Kidney glomerular epithelial cell (primary cell): ENCODE measurements at regions not wholly inside any gene's neighbourhood (a gene's known extent, or its start where the extent isn't known, plus 50 kb on each side); places are given as distances from the start of the nearest gene placed in this dataset.
"Not testable (repeated sequence)": the region's sequence is repeated elsewhere in the genome, so short reads cannot be mapped to it uniquely, and the experiment has no call there.

ENCODE experiments used
- DNase-seq: peaks from one replicate; lab custom pipeline; 2025; lab: John Stamatoyannopoulos, UW

GRCh38 chr14:101616202-101616601, 54.9 kb downstream of the DIO3 start:
- DNase-seq = no peak

- no peak for DNase-seq
Observed at GRCh38 chr14:101619484-101619883, 58.2 kb downstream of the DIO3 start.

- no peak for DNase-seq
Observed at GRCh38 chr14:101620031-101620788, 58.9 kb downstream of the DIO3 start.

GRCh38 chr14:101620821-101621785, 59.8 kb downstream of the DIO3 start:
- DNase-seq = no peak

DNA sequence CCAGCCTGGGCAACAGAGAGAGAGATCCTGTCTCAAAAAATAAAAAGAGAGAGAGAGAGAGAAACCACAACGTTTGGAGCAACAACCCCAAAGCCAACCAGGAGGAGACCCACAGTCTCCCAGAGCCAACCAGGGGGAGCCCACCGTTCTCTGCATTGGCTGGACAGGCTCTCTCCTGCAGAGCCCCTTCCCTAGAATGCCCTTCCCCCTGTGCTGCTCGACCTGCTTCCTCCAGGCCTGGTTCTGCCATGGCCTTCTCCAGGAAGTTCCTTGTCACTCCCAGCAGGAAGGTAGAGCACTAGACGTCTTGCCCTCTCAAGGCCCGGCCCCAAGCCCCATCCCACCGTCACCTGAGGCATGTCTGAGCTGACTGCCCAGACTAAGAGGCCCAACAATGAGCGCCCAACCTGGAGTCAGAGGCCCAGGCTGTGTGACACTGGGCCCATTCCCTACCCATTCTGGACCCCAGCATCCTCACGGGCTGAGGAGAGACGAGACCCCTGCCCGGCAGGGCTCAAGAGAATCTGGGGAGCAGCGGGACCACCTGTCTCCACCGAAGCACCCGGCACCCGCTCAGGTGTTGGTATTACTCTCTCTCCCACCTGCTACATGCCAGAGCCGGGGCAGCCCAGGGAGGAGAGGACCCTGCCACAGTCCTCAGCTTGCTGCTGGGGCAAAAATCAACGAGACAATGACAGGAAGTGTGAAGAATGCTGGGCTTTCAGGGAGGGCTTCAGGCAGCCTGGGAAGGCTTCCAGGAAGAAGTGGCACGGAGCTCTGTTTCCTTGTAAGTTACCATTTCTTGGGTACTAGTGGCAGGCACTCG, 61.2 kb downstream of the DIO3 start:
- DNase-seq = no peak

- DNase-seq = no peak
Observed at GRCh38 chr14:101623077-101623372, 61.7 kb downstream of the DIO3 start.

GRCh38 chr14:101623685-101624444, 62.6 kb downstream of the DIO3 start:
- DNase-seq = no peak

DNA sequence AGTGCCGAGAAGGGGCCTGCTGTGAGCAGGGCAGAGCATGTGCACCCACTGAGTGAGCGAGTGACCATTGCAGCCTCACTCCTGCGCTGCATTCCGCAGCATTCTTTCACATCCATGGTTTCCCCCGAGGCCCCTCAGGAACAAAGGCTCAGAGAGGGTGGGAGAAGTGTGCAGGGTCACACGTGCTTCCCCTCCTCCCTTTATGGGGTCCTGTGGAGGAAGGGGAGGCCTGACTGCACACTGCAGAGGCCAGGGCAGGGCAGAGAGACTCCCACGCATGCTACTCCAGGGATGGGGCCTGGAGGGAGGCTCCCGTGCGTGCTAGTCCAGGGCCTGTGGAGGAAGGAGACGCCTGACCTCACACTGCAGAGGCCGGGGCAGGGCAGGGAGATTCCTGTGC, 63.2 kb downstream of the DIO3 start:
- no peak for DNase-seq

GRCh38 chr14:101625336-101626097, 64.2 kb downstream of the DIO3 start:
- no peak for DNase-seq

GRCh38 chr14:101626331-101626730, 65.0 kb downstream of the DIO3 start:
- DNase-seq = no peak

DNA sequence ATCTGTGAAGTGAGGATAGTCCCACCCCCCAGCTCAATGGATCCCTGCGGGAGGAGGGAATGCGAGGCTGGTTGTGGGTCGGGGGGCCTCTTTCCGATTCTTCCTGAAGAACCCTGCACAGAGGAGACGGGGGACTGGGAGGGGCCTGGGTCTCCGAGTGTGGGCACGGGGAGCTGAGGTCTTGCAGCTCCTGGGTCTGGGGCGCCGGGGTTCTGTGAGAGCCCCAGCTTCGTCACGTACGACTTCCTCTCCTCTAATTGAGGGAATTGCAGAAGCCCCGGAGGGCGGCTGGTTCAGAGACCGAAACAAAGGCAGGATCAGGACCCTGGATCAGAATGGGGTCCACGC, 66.6 kb downstream of the DIO3 start:
- DNase-seq = no peak

- DNase-seq = peak; percentile 35
Observed at GRCh38 chr14:101628471-101628966, 67.2 kb downstream of the DIO3 start.

- DNase-seq = no peak
Observed at GRCh38 chr14:101628975-101629374, 67.7 kb downstream of the DIO3 start.

GRCh38 chr14:101630056-101630965, 69.0 kb downstream of the DIO3 start:
- no peak for DNase-seq

- no peak for DNase-seq
Observed at GRCh38 chr14:101631199-101631598, 69.9 kb downstream of the DIO3 start.

GRCh38 chr14:101631970-101632369, 70.7 kb downstream of the DIO3 start:
- DNase-seq = not testable (repeated sequence)

- no peak for DNase-seq
Observed at GRCh38 chr14:101632520-101632919, 71.2 kb downstream of the DIO3 start.

DNA sequence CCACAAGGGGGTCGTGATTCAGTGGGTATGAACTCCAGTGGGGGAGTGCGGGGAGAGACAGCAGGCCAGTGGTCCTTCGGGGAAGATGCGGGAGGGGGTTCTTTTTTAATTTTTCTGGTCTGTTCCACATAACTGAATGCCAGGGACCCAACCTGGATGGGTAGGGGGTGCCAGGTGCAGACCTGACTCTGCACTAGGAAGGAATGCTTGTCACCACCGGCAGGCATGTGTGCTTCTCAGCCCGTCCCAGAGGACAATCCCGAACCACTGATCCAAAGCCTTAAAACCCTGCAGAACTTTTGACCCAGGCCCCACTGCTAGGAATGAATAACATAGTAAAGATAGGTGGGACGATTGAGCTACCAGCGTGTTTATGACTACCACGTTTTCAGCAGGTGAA, 72.0 kb downstream of the DIO3 start:
- DNase-seq = no peak

GRCh38 chr14:101634202-101634849, 73.0 kb downstream of the DIO3 start:
- no peak for DNase-seq
